Caco-2 (cell line): ENCODE measurements at regions not wholly inside any gene's neighbourhood (a gene's known extent, or its start where the extent isn't known, plus 50 kb on each side); places are given as distances from the start of the nearest gene placed in this dataset.

Experiments used
- BruUV-seq: library from RNA; stranded (reverse); fragments of 400-500 nt; replicated peaks from 2 replicates; lab custom pipeline; 2021; lab: Mats Ljungman, UMichigan
- CTCF ChIA-PET: fragments of 300-600 bp; sonication (Branson Sonifier 250); formaldehyde crosslinking; loops from one replicate; lab custom pipeline; 2022; ENCODE audit warnings: antibody characterized with exemption; lab: Charles Lee
- POLR2A ChIA-PET: fragments of 300-600 bp; sonication (Branson Sonifier 250); formaldehyde crosslinking; loops from one replicate; lab custom pipeline; 2022; ENCODE audit warnings: antibody characterized with exemption; lab: Charles Lee
- DNase-seq, 2 experiments: peaks; one replicate each; pipeline versions ENCODE4 v3.0.0 to v3.0.0-alpha.2; 2020 to 2022
- H3K27me3 ChIP-seq: replicated peaks from 2 replicates; pipeline ENCODE4 v1.6.0; 2011; ENCODE audit warnings: low read length; ENCODE audit not compliant: control insufficient read depth, insufficient read depth
- H3K36me3 ChIP-seq: 2 replicates; pipeline ENCODE4 v1.5.1; 2011; ENCODE audit warnings: low read length; ENCODE audit not compliant: control insufficient read depth, insufficient read depth
- H3K4me1 ChIP-seq: fragments of 250-450 bp; sonication (Bioruptor Pico); 2 replicates; pipeline ENCODE4 v1.5.1; 2020; ENCODE audit warnings: mild to moderate bottlenecking
- H3K4me3 ChIP-seq: 2 replicates; pipeline ENCODE4 v1.5.1; 2011; ENCODE audit warnings: low read depth, mild to moderate bottlenecking, control low read depth, low read length
- H3K9me3 ChIP-seq: fragments of 250-450 bp; sonication (Bioruptor Pico); 2 replicates; pipeline ENCODE4 v1.5.1; 2020; ENCODE audit warnings: mild to moderate bottlenecking, moderate library complexity
- H3K27ac Mint-ChIP-seq: one replicate; pipeline ENCODE4 v1.8.0; 2022; ENCODE audit warnings: mixed read lengths; ENCODE audit not compliant: unreplicated experiment
- H3K27me3 Mint-ChIP-seq: one replicate; pipeline ENCODE4 v1.8.0; 2022; ENCODE audit warnings: mixed read lengths; ENCODE audit not compliant: insufficient read depth, unreplicated experiment
- H3K36me3 Mint-ChIP-seq: one replicate; pipeline ENCODE4 v1.8.0; 2022; ENCODE audit warnings: mild to moderate bottlenecking, mixed read lengths; ENCODE audit not compliant: insufficient read depth, unreplicated experiment
- H3K4me1 Mint-ChIP-seq: one replicate; pipeline ENCODE4 v1.8.0; 2022; ENCODE audit warnings: low read depth, mixed read lengths; ENCODE audit not compliant: unreplicated experiment
- H3K4me3 Mint-ChIP-seq: one replicate; pipeline ENCODE4 v1.8.0; 2022; ENCODE audit warnings: mild to moderate bottlenecking, moderate library complexity, mixed read lengths; ENCODE audit not compliant: unreplicated experiment
- H3K9me3 Mint-ChIP-seq: one replicate; pipeline ENCODE4 v1.8.0; 2022; ENCODE audit warnings: mixed read lengths; ENCODE audit not compliant: unreplicated experiment
- CTCF ChIP-seq, 2 experiments: fragments of 200-600 bp in 1 of 2; IDR thresholded peaks; 1 replicate in 1 of 2; 2 replicates in 1 of 2; pipeline versions ENCODE4 v1.5.1 to v1.8.0; 2011 to 2022; ENCODE audit warnings: antibody characterized with exemption in 1 of 2, control low read depth in 1 of 2, inconsistent platforms in 1 of 2, low read depth in 1 of 2, low read length in 1 of 2, mild to moderate bottlenecking in 1 of 2, moderate library complexity in 1 of 2; ENCODE audit not compliant: insufficient read depth in 1 of 2, severe bottlenecking in 1 of 2, unreplicated experiment in 1 of 2
- intact Hi-C: fragments of 100-400 bp; cut with micrococcal nuclease; formaldehyde crosslinking; loops from one replicate; pipeline ENCODE4 v1.10.0; 2022; ENCODE audit not compliant: unreplicated experiment

- Mint-ChIP-seq H3K4me3 (no peak overlapping the region), H3K4me1 (no peaks in the 10 kb centered on the region), H3K36me3 (no peaks in the 10 kb centered on the region), H3K9me3 (peaks cover 20% of the 10 kb centered on the region), H3K27me3 (no peaks in the 10 kb centered on the region), H3K27ac (no peak overlapping the region)
- Histone ChIP-seq H3K4me1 (no peaks in the 10 kb centered on the region), H3K27me3 (no peaks in the 10 kb centered on the region), H3K4me3 (no peak overlapping the region), H3K36me3 (no peaks in the 10 kb centered on the region), H3K9me3 (no peaks in the 10 kb centered on the region)
- no TSS peak for BruUV-seq
- DNase-seq, result no peak
- CTCF ChIA-PET, result no interaction called here
- TF ChIP-seq CTCF (IDR thresholded peaks at IDR 0.05; ENCODE audit: insufficient read depth in 1 of 2, low read depth in 1 of 2, low read length in 1 of 2, severe bottlenecking in 1 of 2, unreplicated experiment in 1 of 2), result no peak
- POLR2A ChIA-PET, result no interaction called here
- intact Hi-C loops, result no loop called here
Observed at GRCh38 chr12:42691991-42692557, 102.5 kb upstream of the PRICKLE1 start.

- H3K27ac Mint-ChIP-seq, result no peak overlapping the region
- BruUV-seq, result no TSS peak
- no peaks in the 10 kb centered on the region for H3K27me3 ChIP-seq
- no peaks in the 10 kb centered on the region for H3K36me3 ChIP-seq
- H3K9me3 Mint-ChIP-seq, result peaks cover 11% of the 10 kb centered on the region
- H3K9me3 ChIP-seq, result no peaks in the 10 kb centered on the region
- H3K36me3 Mint-ChIP-seq, result no peaks in the 10 kb centered on the region
- ChIA-PET CTCF (no interaction called here), POLR2A (no interaction called here)
- DNase-seq, result no peak
- no peaks in the 10 kb centered on the region for H3K27me3 Mint-ChIP-seq
- no peaks in the 10 kb centered on the region for H3K4me1 Mint-ChIP-seq
- TF ChIP-seq CTCF (IDR thresholded peaks at IDR 0.05; ENCODE audit: insufficient read depth in 1 of 2, low read depth in 1 of 2, low read length in 1 of 2, severe bottlenecking in 1 of 2, unreplicated experiment in 1 of 2), result no peak
- intact Hi-C loops, result no loop called here
- no peak overlapping the region for H3K4me3 Mint-ChIP-seq
- H3K4me3 ChIP-seq, result no peak overlapping the region
- H3K4me1 ChIP-seq, result no peaks in the 10 kb centered on the region
Observed at GRCh38 chr12:42690264-42690663, 100.7 kb upstream of the PRICKLE1 start.

- intact Hi-C loops, result no loop called here
- H3K4me3 Mint-ChIP-seq, result no peak overlapping the region
- H3K4me1 ChIP-seq, result no peaks in the 10 kb centered on the region
- BruUV-seq, result no TSS peak
- no peaks in the 10 kb centered on the region for H3K27me3 ChIP-seq
- POLR2A ChIA-PET, result no interaction called here
- no peak overlapping the region for H3K4me3 ChIP-seq
- no peak for DNase-seq
- no peaks in the 10 kb centered on the region for H3K36me3 Mint-ChIP-seq
- no peak for TF ChIP-seq CTCF (IDR thresholded peaks at IDR 0.05; ENCODE audit: insufficient read depth in 1 of 2, low read depth in 1 of 2, low read length in 1 of 2, severe bottlenecking in 1 of 2, unreplicated experiment in 1 of 2)
- H3K36me3 ChIP-seq, result no peaks in the 10 kb centered on the region
- no peaks in the 10 kb centered on the region for H3K27me3 Mint-ChIP-seq
- no peak overlapping the region for H3K27ac Mint-ChIP-seq
- H3K9me3 ChIP-seq, result no peaks in the 10 kb centered on the region
- H3K4me1 Mint-ChIP-seq, result no peaks in the 10 kb centered on the region
- H3K9me3 Mint-ChIP-seq, result peaks cover 10% of the 10 kb centered on the region
- CTCF ChIA-PET, result no interaction called here
Observed at GRCh38 chr12:42689699-42690098, 100.2 kb upstream of the PRICKLE1 start.
